ENCODE measurements at regions not wholly inside any gene's neighbourhood (a gene's known extent, or its start where the extent isn't known, plus 50 kb on each side); places are given as distances from the start of the nearest gene placed in this dataset.

GRCh38 chr20:51970858-51971257 is 168.5 kb upstream of the SALL4 start:
- TF ChIP-seq CTCF (IDR thresholded peaks at IDR 0.05; ENCODE audit: low read length), result no peak
- no peak for TF ChIP-seq EZH2 (IDR thresholded peaks at IDR 0.05; ENCODE audit: borderline replicate concordance, low read length)

Measured in OCI-LY1 (cell line).